OCI-LY7 (cell line): ENCODE measurements at regions not wholly inside any gene's neighbourhood (a gene's known extent, or its start where the extent isn't known, plus 50 kb on each side); places are given as distances from the start of the nearest gene placed in this dataset.

ENCODE experiments used
- CTCF ChIP-seq: fragments of 200-600 bp; sonication (generic); conservative IDR thresholded peaks from 2 replicates; pipeline ENCODE4 v1.5.1; 2014; ENCODE audit warnings: mild to moderate bottlenecking, antibody characterized with exemption, low read length, moderate library complexity, mixed read lengths
- EZH2phosphoT487 ChIP-seq: fragments of 200-600 bp; sonication (generic); IDR thresholded peaks from 2 replicates; pipeline ENCODE4 v1.6.1; 2018; ENCODE audit warnings: low read depth, borderline replicate concordance, mild to moderate bottlenecking, mixed run types, antibody characterized with exemption, low read length, moderate library complexity, mixed read lengths

- TF ChIP-seq CTCF (no peak), EZH2phosphoT487 (no peak)
These were observed 97.6 kb downstream of the ANAPC4 start for GRCh38 chr4:25474690-25475089.
